AG09319 (cell line): ENCODE measurements at regions not wholly inside any gene's neighbourhood (a gene's known extent, or its start where the extent isn't known, plus 50 kb on each side); places are given as distances from the start of the nearest gene placed in this dataset.

Source experiments
- DNase-seq: peaks from one replicate; pipeline ENCODE4 v3.0.0-alpha.2; 2010; ENCODE audit warnings: low read depth; ENCODE audit errors: extremely low read depth
- CTCF ChIP-seq: IDR thresholded peaks from 2 replicates; pipeline ENCODE4 v1.5.1; 2011; ENCODE audit warnings: low read depth, mild to moderate bottlenecking, inconsistent platforms, low read length, moderate library complexity

GRCh38 chr1:57485643-57486042 lies 61.8 kb upstream of the DAB1 start:
- no peak for TF ChIP-seq CTCF
- DNase-seq: no peak

- no peak for TF ChIP-seq CTCF
- no peak for DNase-seq
Measured at GRCh38 chr1:57483954-57484353, 60.1 kb upstream of the DAB1 start.

GRCh38 chr1:57479471-57479870 lies 55.6 kb upstream of the DAB1 start:
- no peak for TF ChIP-seq CTCF
- DNase-seq: no peak

- no peak for DNase-seq
- no peak for TF ChIP-seq CTCF
Measured at GRCh38 chr1:57475366-57475765, 51.5 kb upstream of the DAB1 start.

GRCh38 chr1:57474137-57474750 lies 50.4 kb upstream of the DAB1 start:
- TF ChIP-seq CTCF: no peak
- no peak for DNase-seq
